HepG2 (cell line): ENCODE measurements at regions not wholly inside any gene's neighbourhood (a gene's known extent, or its start where the extent isn't known, plus 50 kb on each side); places are given as distances from the start of the nearest gene placed in this dataset.
A peak's percentile ranks its signal among the peaks of the same experiment; 100 is the strongest.

Experiments used
- AHDC1 ChIP-seq: sonication (generic); formaldehyde crosslinking; IDR thresholded peaks from 2 replicates; pipeline ENCODE4 v1.5.1; 2020; ENCODE audit warnings: mild to moderate bottlenecking, missing genetic modification reagents, borderline replicate concordance
- ELF3 ChIP-seq: IDR thresholded peaks from 2 replicates; pipeline ENCODE4 v1.6.1; 2016; ENCODE audit warnings: missing genetic modification reagents, missing compliant biosample characterization
- FOSL2 ChIP-seq: sonication (generic); formaldehyde crosslinking; IDR thresholded peaks from 2 replicates; pipeline ENCODE4 v1.4.0; 2020; ENCODE audit warnings: missing genetic modification reagents
- ZNF644 ChIP-seq: IDR thresholded peaks from 2 replicates; pipeline ENCODE4 v1.6.1; 2016; ENCODE audit warnings: low read depth
- TF ChIP-seq, protein P1 (sequence below): sonication (generic); formaldehyde crosslinking; IDR thresholded peaks from 2 replicates; pipeline ENCODE4 v1.4.0; 2020; ENCODE audit warnings: mild to moderate bottlenecking, missing genetic modification reagents
- TF ChIP-seq, protein P2 (sequence below): sonication (generic); formaldehyde crosslinking; IDR thresholded peaks from 2 replicates; pipeline ENCODE4 v1.5.0; 2020; ENCODE audit warnings: mild to moderate bottlenecking, missing genetic modification reagents, borderline replicate concordance

DNA sequence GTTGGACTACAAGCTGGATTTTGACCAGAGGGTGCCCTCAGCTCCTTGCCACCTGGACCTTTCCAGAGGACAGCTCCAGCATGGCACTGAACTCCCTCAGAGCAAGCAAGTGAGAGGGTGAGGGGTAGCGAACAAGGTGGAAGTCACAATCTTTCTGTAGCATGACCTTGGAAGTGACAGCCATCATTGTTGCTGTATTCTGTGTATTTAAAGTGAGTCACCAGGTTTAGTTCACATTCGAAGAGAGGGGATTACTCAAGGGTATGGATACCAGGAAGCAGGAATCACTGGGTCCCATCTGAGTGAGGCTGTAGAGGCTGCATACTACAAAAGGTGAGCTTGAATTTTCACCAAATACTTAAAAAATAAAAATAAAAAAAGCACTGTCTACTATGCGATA lies 280.0 kb upstream of the SPTLC3 start (continued):
- TF ChIP-seq, protein P1, sequence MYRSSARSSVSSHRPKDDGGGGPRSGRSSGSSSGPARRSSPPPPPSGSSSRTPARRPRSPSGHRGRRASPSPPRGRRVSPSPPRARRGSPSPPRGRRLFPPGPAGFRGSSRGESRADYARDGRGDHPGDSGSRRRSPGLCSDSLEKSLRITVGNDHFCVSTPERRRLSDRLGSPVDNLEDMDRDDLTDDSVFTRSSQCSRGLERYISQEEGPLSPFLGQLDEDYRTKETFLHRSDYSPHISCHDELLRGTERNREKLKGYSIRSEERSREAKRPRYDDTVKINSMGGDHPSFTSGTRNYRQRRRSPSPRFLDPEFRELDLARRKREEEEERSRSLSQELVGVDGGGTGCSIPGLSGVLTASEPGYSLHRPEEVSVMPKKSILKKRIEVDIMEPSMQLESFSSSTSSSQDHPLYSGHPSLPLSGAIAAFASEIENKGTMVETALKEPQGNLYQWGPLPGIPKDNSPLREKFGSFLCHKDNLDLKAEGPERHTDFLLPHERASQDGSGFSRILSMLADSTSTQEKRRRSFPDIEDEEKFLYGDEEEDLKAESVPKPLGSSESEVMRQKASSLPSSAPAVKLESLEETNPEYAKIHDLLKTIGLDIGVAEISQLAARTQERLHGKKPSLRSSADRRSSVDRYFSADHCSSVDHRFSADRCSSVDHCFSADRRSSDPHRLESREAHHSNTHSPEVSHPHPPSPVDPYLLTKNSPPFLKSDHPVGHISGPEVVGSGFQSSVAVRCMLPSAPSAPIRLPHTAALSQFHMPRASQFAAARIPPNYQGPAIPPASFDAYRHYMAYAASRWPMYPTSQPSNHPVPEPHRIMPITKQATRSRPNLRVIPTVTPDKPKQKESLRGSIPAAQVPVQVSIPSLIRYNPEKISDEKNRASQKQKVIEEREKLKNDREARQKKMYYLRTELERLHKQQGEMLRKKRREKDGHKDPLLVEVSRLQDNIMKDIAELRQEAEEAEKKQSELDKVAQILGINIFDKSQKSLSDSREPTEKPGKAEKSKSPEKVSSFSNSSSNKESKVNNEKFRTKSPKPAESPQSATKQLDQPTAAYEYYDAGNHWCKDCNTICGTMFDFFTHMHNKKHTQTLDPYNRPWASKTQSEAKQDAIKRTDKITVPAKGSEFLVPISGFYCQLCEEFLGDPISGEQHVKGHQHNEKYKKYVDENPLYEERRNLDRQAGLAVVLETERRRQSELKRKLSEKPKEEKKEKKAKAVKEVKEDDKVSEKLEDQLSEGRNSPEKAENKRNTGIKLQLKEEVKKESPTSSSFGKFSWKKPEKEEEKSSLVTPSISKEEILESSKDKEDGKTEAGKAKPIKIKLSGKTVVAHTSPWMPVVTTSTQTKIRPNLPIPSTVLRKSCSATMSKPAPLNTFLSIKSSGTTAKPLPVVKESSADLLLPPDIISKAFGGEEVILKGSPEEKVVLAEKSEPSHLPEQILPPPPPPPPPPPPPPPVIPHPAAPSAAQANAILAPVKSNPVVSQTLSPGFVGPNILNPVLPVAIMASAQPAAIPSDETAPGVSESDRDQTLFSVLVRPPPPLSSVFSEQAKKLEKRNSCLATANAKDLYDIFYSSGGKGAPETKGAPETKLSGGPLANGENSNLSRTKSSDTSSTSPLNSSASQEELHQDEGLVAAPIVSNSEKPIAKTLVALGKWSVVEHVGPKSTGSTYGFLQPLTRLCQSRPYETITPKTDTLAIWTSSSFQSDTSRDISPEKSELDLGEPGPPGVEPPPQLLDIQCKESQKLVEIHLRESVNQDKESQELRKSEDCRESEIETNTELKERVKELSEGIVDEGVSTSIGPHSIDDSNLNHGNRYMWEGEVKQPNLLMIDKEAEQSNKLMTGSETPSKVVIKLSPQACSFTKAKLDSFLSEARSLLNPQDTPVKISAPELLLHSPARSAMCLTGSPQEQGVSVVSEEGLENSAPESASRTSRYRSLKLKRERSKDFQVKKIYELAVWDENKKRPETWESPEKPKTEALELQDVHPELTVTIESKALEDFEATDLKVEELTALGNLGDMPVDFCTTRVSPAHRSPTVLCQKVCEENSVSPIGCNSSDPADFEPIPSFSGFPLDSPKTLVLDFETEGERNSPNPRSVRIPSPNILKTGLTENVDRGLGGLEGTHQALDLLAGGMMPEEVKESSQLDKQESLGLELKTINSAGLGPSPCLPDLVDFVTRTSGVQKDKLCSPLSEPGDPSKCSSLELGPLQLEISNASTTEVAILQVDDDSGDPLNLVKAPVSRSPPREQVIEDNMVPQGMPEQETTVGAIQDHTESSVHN: no peak
- TF ChIP-seq AHDC1 (CRISPR knock-in tag) (0 out of 2 replicates have a peak, but pooled peaks have one; percentile 23), FOSL2 (CRISPR knock-in tag) (peak; percentile 94), ELF3 (peak; percentile 72; the same call in 1 of the 2 replicates), ZNF644 (CRISPR knock-in tag) (peak; percentile 52; the same call in 1 of the 2 replicates)
- TF ChIP-seq, protein P2, sequence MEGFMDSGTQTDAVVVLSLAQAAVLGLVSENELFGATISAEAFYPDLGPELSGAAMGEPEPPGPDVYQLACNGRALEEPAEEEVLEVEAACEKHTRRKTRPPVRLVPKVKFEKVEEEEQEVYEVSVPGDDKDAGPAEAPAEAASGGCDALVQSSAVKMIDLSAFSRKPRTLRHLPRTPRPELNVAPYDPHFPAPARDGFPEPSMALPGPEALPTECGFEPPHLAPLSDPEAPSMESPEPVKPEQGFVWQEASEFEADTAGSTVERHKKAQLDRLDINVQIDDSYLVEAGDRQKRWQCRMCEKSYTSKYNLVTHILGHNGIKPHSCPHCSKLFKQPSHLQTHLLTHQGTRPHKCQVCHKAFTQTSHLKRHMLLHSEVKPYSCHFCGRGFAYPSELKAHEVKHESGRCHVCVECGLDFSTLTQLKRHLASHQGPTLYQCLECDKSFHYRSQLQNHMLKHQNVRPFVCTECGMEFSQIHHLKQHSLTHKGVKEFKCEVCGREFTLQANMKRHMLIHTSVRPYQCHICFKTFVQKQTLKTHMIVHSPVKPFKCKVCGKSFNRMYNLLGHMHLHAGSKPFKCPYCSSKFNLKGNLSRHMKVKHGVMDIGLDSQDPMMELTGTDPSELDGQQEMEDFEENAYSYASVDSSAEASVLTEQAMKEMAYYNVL (CRISPR knock-in tag): no peak
